Parathyroid adenoma (tissue), 2 donors: ENCODE measurements at regions not wholly inside any gene's neighbourhood (a gene's known extent, or its start where the extent isn't known, plus 50 kb on each side); places are given as distances from the start of the nearest gene placed in this dataset.

ENCODE experiments used
- H2AFZ ChIP-seq: fragments of 300-600 bp; sonication (generic); one replicate; pipeline ENCODE4 v1.7.0; 2017; ENCODE audit warnings: antibody characterized with exemption, mild to moderate bottlenecking
- H3K27ac ChIP-seq: fragments of 300-600 bp; sonication (generic); one replicate; pipeline ENCODE4 v1.7.0; 2017
- H3K27me3 ChIP-seq: fragments of 300-600 bp; sonication (generic); one replicate; pipeline ENCODE4 v1.7.0; 2017; ENCODE audit warnings: low read length; ENCODE audit not compliant: control insufficient read depth, insufficient read depth
- H3K36me3 ChIP-seq: fragments of 300-600 bp; sonication (generic); one replicate; pipeline ENCODE4 v1.7.0; 2017; ENCODE audit warnings: low read length; ENCODE audit not compliant: control insufficient read depth, insufficient read depth
- H3K4me1 ChIP-seq: fragments of 300-600 bp; sonication (generic); one replicate; pipeline ENCODE4 v1.7.0; 2017; ENCODE audit warnings: control low read depth
- H3K4me2 ChIP-seq: fragments of 300-600 bp; sonication (generic); one replicate; pipeline ENCODE4 v1.7.0; 2017; ENCODE audit warnings: low read length
- H3K4me3 ChIP-seq: fragments of 300-600 bp; sonication (generic); one replicate; pipeline ENCODE4 v1.7.0; 2017; ENCODE audit warnings: low read depth, low read length
- H3K79me2 ChIP-seq: fragments of 300-600 bp; sonication (generic); one replicate; pipeline ENCODE4 v1.7.0; 2017; ENCODE audit warnings: control low read depth
- H3K9ac ChIP-seq: fragments of 300-600 bp; sonication (generic); one replicate; pipeline ENCODE4 v1.7.0; 2017; ENCODE audit warnings: mild to moderate bottlenecking
- H3K9me3 ChIP-seq: fragments of 300-600 bp; sonication (generic); one replicate; pipeline ENCODE4 v1.7.0; 2017; ENCODE audit warnings: low read length; ENCODE audit not compliant: control insufficient read depth
- TF ChIP-seq, protein P1 (sequence below): fragments of 300-600 bp; sonication (generic); IDR thresholded peaks from one replicate; pipeline ENCODE4 v1.7.0; 2017; ENCODE audit warnings: antibody characterized with exemption, mild to moderate bottlenecking
- donor health status: primary hyperparathyroidism.

DNA sequence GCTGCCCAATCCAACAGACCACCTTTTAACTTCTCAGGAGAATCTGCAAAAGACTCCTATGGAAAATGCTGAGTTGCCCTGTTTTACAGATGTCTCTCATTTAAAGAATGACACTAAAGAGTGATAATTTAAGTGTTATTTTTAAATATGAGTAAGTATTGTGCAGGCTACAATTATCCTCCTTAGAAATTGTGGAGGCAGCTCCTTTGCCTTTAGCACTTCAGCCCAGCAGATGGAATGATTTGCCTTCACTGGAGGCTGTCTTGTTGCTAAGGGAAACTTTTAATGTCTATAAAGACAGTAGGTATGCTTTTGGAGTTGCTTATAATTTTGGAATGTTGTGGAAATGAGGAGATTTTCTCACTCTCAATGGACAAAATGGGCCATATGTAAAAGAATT, 1345.5 kb downstream of the NCAM2 start:
- no peaks in the 10 kb centered on the region for H3K27me3 ChIP-seq
- no peak overlapping the region for H3K4me3 ChIP-seq
- no peaks in the 10 kb centered on the region for H3K36me3 ChIP-seq
- no peak overlapping the region for H2AFZ ChIP-seq
- no peaks in the 10 kb centered on the region for H3K79me2 ChIP-seq
- H3K4me2 ChIP-seq = no peak overlapping the region
- H3K4me1 ChIP-seq = no peaks in the 10 kb centered on the region
- H3K27ac ChIP-seq = no peak overlapping the region
- H3K9me3 ChIP-seq = no peaks in the 10 kb centered on the region
- TF ChIP-seq, protein P1, sequence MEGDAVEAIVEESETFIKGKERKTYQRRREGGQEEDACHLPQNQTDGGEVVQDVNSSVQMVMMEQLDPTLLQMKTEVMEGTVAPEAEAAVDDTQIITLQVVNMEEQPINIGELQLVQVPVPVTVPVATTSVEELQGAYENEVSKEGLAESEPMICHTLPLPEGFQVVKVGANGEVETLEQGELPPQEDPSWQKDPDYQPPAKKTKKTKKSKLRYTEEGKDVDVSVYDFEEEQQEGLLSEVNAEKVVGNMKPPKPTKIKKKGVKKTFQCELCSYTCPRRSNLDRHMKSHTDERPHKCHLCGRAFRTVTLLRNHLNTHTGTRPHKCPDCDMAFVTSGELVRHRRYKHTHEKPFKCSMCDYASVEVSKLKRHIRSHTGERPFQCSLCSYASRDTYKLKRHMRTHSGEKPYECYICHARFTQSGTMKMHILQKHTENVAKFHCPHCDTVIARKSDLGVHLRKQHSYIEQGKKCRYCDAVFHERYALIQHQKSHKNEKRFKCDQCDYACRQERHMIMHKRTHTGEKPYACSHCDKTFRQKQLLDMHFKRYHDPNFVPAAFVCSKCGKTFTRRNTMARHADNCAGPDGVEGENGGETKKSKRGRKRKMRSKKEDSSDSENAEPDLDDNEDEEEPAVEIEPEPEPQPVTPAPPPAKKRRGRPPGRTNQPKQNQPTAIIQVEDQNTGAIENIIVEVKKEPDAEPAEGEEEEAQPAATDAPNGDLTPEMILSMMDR = no peak
- no peak overlapping the region for H3K9ac ChIP-seq

GRCh38 chr21:22345624-22346023, 1347.4 kb downstream of the NCAM2 start:
- H3K79me2 ChIP-seq = no peaks in the 10 kb centered on the region
- no peak overlapping the region for H3K27ac ChIP-seq
- no peak overlapping the region for H2AFZ ChIP-seq
- no peak overlapping the region for H3K4me2 ChIP-seq
- TF ChIP-seq, protein P1 = no peak
- no peaks in the 10 kb centered on the region for H3K27me3 ChIP-seq
- no peak overlapping the region for H3K9ac ChIP-seq
- no peaks in the 10 kb centered on the region for H3K4me1 ChIP-seq
- no peaks in the 10 kb centered on the region for H3K36me3 ChIP-seq
- H3K4me3 ChIP-seq = no peak overlapping the region
- H3K9me3 ChIP-seq = no peaks in the 10 kb centered on the region

DNA sequence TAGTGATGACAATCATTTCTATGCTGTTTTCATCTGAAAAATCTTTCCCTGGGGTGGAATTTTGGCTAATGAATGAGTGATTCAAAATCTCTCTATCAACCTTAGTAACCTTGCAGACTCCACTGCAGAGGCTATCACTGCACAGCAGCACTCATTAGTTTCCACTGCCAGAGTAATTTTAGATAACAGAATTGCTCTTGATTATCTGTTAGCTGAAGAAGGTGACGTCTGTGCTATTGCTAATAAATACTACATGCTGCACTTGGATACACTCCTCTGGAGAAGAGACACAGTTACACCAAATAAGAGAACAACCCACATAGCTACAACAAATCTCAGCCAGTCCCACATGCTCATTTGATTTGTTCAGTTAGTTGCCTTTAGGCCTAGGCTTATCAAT, 1348.4 kb downstream of the NCAM2 start:
- Histone ChIP-seq H3K27me3 (no peaks in the 10 kb centered on the region), H3K27ac (no peak overlapping the region), H3K4me2 (no peak overlapping the region), H3K4me3 (no peak overlapping the region), H3K79me2 (no peaks in the 10 kb centered on the region), H3K9ac (no peak overlapping the region), H3K9me3 (no peaks in the 10 kb centered on the region), H3K36me3 (no peaks in the 10 kb centered on the region), H3K4me1 (no peaks in the 10 kb centered on the region), H2AFZ (no peak overlapping the region)
- TF ChIP-seq, protein P1 = no peak

GRCh38 chr21:22351076-22351475, 1352.9 kb downstream of the NCAM2 start:
- Histone ChIP-seq H3K9me3 (no peaks in the 10 kb centered on the region), H2AFZ (no peak overlapping the region), H3K27me3 (no peaks in the 10 kb centered on the region), H3K79me2 (no peaks in the 10 kb centered on the region), H3K4me2 (no peak overlapping the region), H3K4me3 (no peak overlapping the region), H3K4me1 (no peaks in the 10 kb centered on the region), H3K36me3 (no peaks in the 10 kb centered on the region), H3K9ac (no peak overlapping the region), H3K27ac (no peak overlapping the region)
- TF ChIP-seq, protein P1 = no peak

DNA sequence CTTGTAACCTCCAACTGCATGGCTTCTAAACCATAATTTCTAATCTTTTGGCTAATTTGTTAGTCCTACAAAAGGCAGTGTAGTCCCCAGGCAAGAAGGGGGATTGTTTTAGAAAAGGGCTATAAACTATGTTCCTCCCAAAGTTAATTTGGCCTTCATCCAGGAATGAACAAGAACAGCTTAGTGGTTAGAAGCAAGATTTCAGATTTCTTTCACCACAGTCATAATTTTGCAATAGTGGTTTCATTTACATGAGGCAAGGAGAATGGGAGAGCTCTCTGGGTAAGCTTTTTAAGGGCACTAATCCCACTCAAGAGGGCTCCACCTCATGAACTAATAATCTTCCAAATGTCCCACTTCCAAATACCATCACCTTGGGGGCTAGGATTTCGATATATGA, 1353.9 kb downstream of the NCAM2 start:
- Histone ChIP-seq H3K4me3 (no peak overlapping the region), H3K27ac (no peak overlapping the region), H2AFZ (no peak overlapping the region), H3K4me2 (no peak overlapping the region), H3K9me3 (no peaks in the 10 kb centered on the region), H3K9ac (no peak overlapping the region), H3K27me3 (no peaks in the 10 kb centered on the region), H3K36me3 (no peaks in the 10 kb centered on the region), H3K4me1 (no peaks in the 10 kb centered on the region), H3K79me2 (no peaks in the 10 kb centered on the region)
- TF ChIP-seq, protein P1 = no peak
